ENCODE measurements at regions not wholly inside any gene's neighbourhood (a gene's known extent, or its start where the extent isn't known, plus 50 kb on each side); places are given as distances from the start of the nearest gene placed in this dataset.

DNA sequence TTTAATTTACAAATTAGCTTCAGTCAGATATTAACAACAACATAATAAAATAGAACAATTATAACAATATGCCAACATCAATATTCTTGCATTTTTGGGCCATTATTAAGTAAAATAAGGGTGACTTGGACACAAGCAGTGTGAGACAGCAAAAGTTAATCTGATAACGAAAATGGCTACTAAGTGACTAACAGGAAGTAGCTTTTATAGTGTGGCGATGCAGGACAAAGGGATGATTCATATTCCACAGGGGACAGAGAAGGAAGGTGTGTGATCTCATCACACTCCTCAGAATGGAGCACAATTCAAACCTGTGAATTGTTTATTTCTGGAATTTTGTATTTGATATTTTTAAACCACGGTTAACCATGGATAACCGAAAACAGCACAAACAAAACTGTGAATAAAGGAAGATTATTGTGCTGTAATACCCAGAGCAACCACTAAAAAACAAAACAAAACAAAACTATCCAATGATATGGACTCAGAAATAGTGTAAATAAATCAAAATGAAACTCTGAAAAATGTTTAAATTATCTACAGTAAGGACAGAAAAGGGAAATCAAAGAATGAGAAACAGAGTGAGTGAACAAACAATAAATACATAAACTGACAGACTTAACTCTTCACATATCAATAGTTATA is 66.9 kb upstream of the TFEC start:
- TF ChIP-seq, protein P1, sequence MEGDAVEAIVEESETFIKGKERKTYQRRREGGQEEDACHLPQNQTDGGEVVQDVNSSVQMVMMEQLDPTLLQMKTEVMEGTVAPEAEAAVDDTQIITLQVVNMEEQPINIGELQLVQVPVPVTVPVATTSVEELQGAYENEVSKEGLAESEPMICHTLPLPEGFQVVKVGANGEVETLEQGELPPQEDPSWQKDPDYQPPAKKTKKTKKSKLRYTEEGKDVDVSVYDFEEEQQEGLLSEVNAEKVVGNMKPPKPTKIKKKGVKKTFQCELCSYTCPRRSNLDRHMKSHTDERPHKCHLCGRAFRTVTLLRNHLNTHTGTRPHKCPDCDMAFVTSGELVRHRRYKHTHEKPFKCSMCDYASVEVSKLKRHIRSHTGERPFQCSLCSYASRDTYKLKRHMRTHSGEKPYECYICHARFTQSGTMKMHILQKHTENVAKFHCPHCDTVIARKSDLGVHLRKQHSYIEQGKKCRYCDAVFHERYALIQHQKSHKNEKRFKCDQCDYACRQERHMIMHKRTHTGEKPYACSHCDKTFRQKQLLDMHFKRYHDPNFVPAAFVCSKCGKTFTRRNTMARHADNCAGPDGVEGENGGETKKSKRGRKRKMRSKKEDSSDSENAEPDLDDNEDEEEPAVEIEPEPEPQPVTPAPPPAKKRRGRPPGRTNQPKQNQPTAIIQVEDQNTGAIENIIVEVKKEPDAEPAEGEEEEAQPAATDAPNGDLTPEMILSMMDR (IDR thresholded peaks at IDR 0.05; ENCODE audit: insufficient read depth, low read depth, low read length, missing control alignments): no peak
- peak; percentile 79 for DNase-seq (ENCODE audit: low read depth)
- H3K4me3 ChIP-seq (ENCODE audit: low read length): no peak overlapping the region

DNA sequence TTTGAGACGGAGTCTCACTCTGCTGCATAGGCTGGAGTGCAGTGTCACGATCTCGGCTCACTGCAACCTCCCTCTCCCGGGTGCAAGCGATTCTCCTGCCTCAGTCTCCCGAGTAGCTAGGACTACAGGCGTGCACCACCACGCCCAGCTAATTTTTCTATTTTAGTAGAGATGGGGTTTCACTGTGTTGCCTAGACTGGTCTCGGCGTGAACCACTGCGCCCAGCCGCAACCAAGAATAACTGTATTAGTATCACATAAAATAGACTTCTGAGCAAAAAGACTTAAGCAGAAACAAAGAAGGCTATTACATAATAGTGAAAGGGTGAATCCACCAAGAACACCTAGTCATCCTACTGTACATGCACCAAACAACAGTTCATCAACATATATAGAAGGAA is 67.6 kb upstream of the TFEC start:
- no peak overlapping the region for H3K4me3 ChIP-seq (ENCODE audit: low read length)
- no peak for DNase-seq (ENCODE audit: low read depth)
- TF ChIP-seq, protein P1 (IDR thresholded peaks at IDR 0.05; ENCODE audit: insufficient read depth, low read depth, low read length, missing control alignments): no peak

DNA sequence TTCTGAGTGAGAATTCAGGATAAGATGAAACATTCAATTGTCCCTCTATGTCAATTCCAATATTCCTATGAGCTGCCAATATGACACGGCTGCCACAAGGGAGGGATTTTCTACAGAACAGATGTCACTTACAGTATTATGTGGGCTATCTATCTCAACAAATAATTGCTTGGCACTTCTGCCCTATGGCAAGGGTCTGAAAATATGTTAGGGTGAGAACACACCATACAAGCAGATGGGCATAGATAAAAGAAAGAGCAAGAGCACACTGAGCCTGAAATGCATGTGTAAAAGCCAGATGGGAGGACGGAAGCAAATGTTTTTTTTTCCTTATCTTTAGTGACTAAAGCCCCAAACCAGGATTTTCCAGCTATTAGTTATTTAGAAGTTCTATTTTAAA is 70.1 kb upstream of the TFEC start:
- TF ChIP-seq, protein P1 (IDR thresholded peaks at IDR 0.05; ENCODE audit: insufficient read depth, low read depth, low read length, missing control alignments): no peak
- DNase-seq (ENCODE audit: low read depth): no peak
- no peak overlapping the region for H3K4me3 ChIP-seq (ENCODE audit: low read length)

DNA sequence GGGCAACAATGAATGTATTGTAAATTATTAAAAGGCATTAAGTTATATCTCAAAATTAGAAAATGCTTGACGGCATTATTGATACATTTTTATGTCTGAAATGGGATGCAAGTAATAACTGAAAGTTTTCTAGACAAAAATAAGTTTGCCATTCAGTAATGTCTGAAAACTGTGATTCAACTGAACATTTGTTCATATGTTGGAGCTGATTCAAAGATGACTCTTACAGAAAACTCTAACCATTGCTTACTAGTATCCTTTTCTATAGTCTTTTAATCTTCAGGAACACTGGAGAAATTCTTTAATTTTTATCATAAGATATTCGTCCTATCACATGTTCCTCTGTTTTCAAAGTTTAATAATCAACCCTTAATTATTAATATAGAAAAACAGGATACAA is 71.1 kb upstream of the TFEC start:
- peak; percentile 38 for DNase-seq (ENCODE audit: low read depth)
- H3K4me3 ChIP-seq (ENCODE audit: low read length): no peak overlapping the region
- TF ChIP-seq, protein P1 (IDR thresholded peaks at IDR 0.05; ENCODE audit: insufficient read depth, low read depth, low read length, missing control alignments): no peak

DNA sequence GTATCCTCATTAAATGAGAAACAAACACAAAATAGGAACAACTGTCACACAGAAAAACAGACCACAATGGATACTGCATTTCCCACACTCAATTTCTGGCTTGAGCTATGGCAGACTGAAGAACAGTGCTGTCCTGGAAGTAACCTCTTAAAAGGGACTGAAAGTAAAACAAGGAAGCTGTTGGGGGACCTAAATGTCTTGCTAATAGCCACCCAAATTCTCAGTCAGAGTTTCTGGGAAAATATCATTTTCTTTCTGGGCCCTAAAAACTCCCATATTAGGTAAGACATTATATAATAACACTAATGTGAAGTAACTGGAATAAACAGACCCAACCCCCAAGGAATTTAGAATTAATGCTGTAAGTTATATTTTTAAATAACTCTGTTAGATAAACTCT is 80.9 kb upstream of the TFEC start:
- H3K4me3 ChIP-seq (ENCODE audit: low read length): no peak overlapping the region
- no peak for DNase-seq (ENCODE audit: low read depth)
- TF ChIP-seq, protein P1 (IDR thresholded peaks at IDR 0.05; ENCODE audit: insufficient read depth, low read depth, low read length, missing control alignments): no peak

DNA sequence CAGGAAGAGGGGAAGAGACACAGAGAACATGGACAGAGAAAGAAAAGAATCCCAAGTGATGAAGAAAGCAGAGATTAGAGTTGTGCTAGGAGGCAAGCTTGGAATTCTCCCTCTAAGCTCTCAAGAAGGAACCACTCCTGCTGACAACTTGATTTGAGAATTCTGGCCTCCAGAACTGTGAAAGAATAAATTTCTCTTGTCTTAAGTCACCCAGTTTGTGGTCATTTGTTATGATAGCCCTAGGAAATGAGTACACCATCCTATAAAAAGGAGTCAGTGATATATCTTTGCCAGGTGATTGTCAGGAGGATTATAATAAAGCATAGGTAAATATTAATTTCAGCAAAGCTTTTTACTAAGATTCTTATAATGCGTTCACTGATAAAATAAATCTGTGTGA is 82.7 kb upstream of the TFEC start:
- TF ChIP-seq, protein P1 (IDR thresholded peaks at IDR 0.05; ENCODE audit: insufficient read depth, low read depth, low read length, missing control alignments): no peak
- H3K4me3 ChIP-seq (ENCODE audit: low read length): no peak overlapping the region
- DNase-seq (ENCODE audit: low read depth): peak; percentile 1

DNA sequence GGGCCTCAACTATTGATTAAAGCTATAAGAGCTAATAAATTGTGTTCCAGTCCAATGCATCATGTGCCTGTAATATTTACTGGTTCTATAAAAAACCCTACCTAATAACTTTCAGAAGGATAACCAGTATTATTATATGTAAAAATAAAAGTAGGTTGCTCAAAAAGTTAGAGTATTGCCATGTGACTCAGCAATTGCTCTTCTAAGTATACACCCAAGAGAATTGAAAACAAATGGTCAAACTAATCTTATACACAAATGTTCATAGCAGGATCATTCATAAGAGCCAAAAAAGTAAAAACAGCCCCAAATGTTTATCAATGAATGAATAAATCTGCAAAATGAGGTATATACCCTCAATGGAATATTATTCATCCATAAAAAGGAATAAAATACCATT is 89.5 kb upstream of the TES start:
- TF ChIP-seq, protein P1 (IDR thresholded peaks at IDR 0.05; ENCODE audit: insufficient read depth, low read depth, low read length, missing control alignments): no peak
- H3K4me3 ChIP-seq (ENCODE audit: low read length): no peak overlapping the region
- DNase-seq (ENCODE audit: low read depth): no peak

All from epithelial cell of esophagus (primary cell).